Activated CD8-positive, alpha-beta memory T cell treated with anti-CD3 and anti-CD28 coated beads, Interleukin-2, amount 50 U/mL, for 4 hours (primary cell): ENCODE measurements at regions not wholly inside any gene's neighbourhood (a gene's known extent, or its start where the extent isn't known, plus 50 kb on each side); places are given as distances from the start of the nearest gene placed in this dataset.

ENCODE experiments used
- DNase-seq: peaks from one replicate; pipeline ENCODE4 v3.0.0-alpha.2; 2020

GRCh38 chr12:92529944-92530343 lies 172.8 kb upstream of the PLEKHG7 start:
- no peak for DNase-seq

GRCh38 chr12:92528586-92528985 lies 174.2 kb upstream of the PLEKHG7 start:
- DNase-seq = no peak

GRCh38 chr12:92528097-92528496 lies 174.7 kb upstream of the PLEKHG7 start:
- DNase-seq = no peak

GRCh38 chr12:92524489-92524888 lies 178.3 kb upstream of the PLEKHG7 start:
- no peak for DNase-seq

- DNase-seq = no peak
Measured at GRCh38 chr12:92520511-92520910, 182.3 kb upstream of the PLEKHG7 start.

GRCh38 chr12:92519284-92519683 lies 183.5 kb upstream of the PLEKHG7 start:
- no peak for DNase-seq

GRCh38 chr12:92518071-92518470 lies 184.7 kb upstream of the PLEKHG7 start:
- no peak for DNase-seq

GRCh38 chr12:92516277-92516600 lies 186.6 kb upstream of the PLEKHG7 start:
- DNase-seq = peak; percentile 28

- DNase-seq = no peak
Measured at GRCh38 chr12:92513231-92513730, 189.5 kb upstream of the PLEKHG7 start.

- DNase-seq = no peak
Measured at GRCh38 chr12:92511786-92512185, 191.0 kb upstream of the PLEKHG7 start.

- no peak for DNase-seq
Measured at GRCh38 chr12:92509156-92509738, 193.5 kb upstream of the PLEKHG7 start.

GRCh38 chr12:92506891-92507290 lies 195.9 kb upstream of the PLEKHG7 start:
- no peak for DNase-seq

GRCh38 chr12:92506460-92506859 lies 196.3 kb upstream of the PLEKHG7 start:
- DNase-seq = no peak

- DNase-seq = peak; percentile 62
Measured at GRCh38 chr12:92505254-92506231, 197.2 kb upstream of the PLEKHG7 start.

- DNase-seq = no peak
Measured at GRCh38 chr12:92504594-92504981, 198.2 kb upstream of the PLEKHG7 start.

- DNase-seq = no peak
Measured at GRCh38 chr12:92503971-92504593, 198.7 kb upstream of the PLEKHG7 start.

- no peak for DNase-seq
Measured at GRCh38 chr12:92503029-92503931, 199.5 kb upstream of the PLEKHG7 start.

- no peak for DNase-seq
Measured at GRCh38 chr12:92502417-92503028, 200.3 kb upstream of the PLEKHG7 start.

GRCh38 chr12:92496790-92497189 lies 206.0 kb upstream of the PLEKHG7 start:
- no peak for DNase-seq

- no peak for DNase-seq
Measured at GRCh38 chr12:92495108-92495507, 207.7 kb upstream of the PLEKHG7 start.

GRCh38 chr12:92493816-92494215 lies 209.0 kb upstream of the PLEKHG7 start:
- DNase-seq = no peak

- no peak for DNase-seq
Measured at GRCh38 chr12:92492995-92493394, 209.8 kb upstream of the PLEKHG7 start.
